DOHH2 (cell line): ENCODE measurements at regions not wholly inside any gene's neighbourhood (a gene's known extent, or its start where the extent isn't known, plus 50 kb on each side); places are given as distances from the start of the nearest gene placed in this dataset.

Experiments used
- CTCF ChIP-seq: fragments of 200-600 bp; sonication (generic); IDR thresholded peaks from one replicate; pipeline ENCODE4 v1.5.1; 2014; ENCODE audit warnings: antibody characterized with exemption, mild to moderate bottlenecking, low read depth, low read length; ENCODE audit not compliant: poor library complexity, severe bottlenecking
- EZH2phosphoT487 ChIP-seq: fragments of 200-600 bp; sonication (generic); IDR thresholded peaks from 2 replicates; pipeline ENCODE4 v1.6.1; 2017; ENCODE audit warnings: borderline replicate concordance, mild to moderate bottlenecking, antibody characterized with exemption, low read length, moderate library complexity, mixed read lengths

GRCh38 chr17:55584861-55585260, 73.6 kb upstream of the SMIM36 start:
- TF ChIP-seq CTCF: no peak
- no peak for TF ChIP-seq EZH2phosphoT487
